Erythroblast (primary cell): ENCODE measurements at regions not wholly inside any gene's neighbourhood (a gene's known extent, or its start where the extent isn't known, plus 50 kb on each side); places are given as distances from the start of the nearest gene placed in this dataset.

Experiments used
- GATA1 ChIP-seq: IDR thresholded peaks from 2 replicates; pipeline ENCODE4 v1.6.1; 2011; ENCODE audit warnings: low read depth, mild to moderate bottlenecking, control low read depth, low read length, moderate library complexity
- POLR2A ChIP-seq: IDR thresholded peaks from 2 replicates; pipeline ENCODE4 v1.6.1; 2011; ENCODE audit warnings: mild to moderate bottlenecking, low read length

DNA sequence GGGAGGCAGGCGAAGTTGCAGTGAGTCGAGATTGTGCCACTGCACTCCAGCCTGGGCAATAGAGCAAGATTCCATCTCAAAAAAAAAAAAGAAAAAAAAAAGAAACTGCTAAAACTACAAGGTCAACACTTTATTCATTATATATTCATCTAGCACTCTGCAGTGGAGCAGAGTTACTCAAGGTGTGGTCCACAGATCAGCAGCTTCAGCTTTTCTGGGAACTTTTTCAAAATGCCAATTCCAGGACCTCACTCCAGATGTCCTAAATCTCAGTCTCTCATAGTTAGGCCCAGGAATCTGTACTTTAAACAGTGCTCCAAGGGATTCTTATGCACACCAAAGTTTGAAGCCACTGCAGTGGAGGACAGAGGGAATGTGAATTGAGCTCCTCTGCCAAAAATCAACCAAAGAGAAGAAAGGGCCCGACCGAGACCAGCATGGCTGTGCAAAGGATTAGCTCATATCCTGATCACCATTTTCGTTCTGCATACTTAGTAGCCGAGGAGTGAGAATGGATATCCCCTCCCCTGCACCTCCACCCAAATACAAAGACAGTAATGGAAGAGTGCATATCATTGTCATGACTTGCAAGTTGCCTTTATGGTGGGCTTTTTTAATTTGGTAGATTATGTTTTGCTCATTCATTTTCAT, 201.9 kb downstream of the MEX3B start:
- TF ChIP-seq POLR2A (no peak), GATA1 (no peak)
